Limb (tissue), 2 donors: ENCODE measurements at regions not wholly inside any gene's neighbourhood (a gene's known extent, or its start where the extent isn't known, plus 50 kb on each side); places are given as distances from the start of the nearest gene placed in this dataset.

Experiments
- DNase-seq, 2 donors: peaks; one replicate each; pipeline ENCODE4 v3.0.0-alpha.2; 2016; ENCODE audit errors: extremely low spot score in 2 of 2

DNA sequence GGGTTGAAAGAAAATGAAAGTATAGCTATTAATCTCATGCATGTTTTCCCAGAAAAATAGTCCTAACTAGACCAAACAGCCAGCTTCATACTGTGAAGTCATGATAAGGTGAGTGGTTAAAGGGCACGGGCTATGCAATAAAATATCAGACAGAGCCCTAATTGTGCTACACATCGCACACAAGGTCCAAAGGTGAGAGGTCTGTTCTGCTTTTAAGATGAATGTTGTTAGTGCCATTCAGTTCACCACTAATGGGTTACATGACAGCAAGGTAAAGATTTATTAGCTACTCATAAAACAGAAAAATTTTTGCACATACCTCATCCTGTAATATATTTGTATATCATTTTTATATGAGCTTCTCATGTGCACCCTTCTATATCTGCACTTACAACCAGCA lies 105.0 kb upstream of the STK17B start:
- DNase-seq: no peak

DNA sequence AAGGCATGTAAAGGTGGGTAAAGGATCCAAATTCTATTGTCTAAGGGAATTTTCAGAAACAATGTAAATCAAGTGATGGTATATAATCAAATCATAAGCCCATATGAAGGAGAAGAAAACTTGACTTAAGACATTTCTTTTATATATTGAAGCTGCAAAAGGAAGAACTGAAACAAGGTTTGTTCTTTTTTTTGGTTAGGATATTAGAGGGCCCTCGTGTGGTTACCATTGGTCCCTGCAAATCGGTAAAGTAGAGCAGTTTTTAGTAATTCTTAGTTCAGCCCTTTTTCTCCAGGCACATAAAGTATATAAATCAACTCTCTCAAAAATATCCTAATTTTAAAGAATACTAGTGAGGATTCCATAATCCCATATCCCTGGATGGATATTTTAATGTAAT lies 105.6 kb upstream of the STK17B start:
- no peak for DNase-seq

DNA sequence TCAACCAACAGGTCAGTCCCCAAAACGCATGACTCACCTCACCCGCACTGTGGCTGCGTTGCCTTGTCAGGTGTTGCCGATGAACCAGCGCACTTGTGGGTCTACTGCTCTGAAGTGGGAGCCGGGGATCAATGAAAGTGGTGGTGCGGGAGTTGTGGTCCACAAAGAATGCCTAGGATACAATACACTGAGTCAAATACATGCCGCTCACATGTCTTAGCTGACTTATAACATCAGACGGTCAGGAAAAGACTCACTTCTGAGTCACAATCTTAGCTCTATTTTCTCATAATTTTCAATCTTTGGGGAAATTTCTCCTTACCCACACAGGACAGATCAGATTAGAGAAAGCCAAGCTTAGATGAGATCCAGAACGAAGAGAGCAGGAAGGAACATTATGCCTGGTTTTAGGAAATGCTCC lies 107.1 kb upstream of the STK17B start:
- no peak for DNase-seq

DNA sequence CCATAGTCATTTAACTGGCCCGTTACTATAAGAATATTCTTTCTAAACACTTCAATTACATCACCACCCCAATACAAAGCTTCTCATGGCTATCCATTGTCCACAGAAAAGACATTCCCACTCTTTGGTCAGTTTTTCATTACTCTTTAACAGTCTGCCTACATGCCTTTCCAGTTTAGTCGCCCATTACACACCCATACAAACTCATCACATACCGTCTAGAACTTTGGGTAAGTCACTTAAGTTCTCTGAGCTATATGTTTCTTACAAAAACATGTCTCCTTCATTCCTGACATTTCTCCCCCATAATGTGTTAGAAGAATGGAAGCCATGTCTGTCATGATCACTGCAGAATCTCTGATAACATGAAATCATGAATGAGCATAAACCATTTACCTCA lies 108.2 kb upstream of the STK17B start:
- no peak for DNase-seq

DNA sequence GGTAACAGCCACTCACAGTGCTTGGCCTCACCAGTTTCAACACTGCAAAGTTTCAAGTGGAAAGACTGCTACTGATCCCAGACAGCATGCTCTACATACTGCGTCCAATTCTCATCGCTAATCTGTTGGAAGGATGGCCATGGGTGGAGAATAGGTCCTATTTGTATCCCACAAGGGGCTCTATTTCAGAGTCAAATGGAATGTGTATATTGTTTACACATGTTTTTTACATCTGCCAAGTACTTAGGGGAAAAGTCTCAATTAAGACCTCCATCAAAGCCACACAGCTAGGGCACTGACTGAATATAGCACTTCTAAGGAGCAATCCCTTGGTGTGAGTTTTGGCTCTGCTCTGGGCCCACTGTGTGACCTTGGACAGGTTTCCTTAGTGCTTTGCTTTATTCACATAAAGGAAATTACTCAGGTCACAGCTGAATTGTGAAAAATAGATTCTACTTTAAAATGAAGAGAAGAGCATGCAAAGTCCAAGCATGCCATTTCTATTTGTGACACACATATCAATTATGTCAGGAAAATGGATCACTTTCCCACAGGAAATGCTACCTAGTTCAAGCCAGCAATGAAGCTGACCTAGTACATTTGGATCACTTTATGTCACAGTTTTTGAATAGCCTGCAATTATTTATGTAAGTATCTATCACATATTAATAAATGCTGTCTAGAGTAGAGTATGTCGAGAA lies 112.9 kb upstream of the STK17B start:
- peak; percentile 30 to 55 for DNase-seq

DNA sequence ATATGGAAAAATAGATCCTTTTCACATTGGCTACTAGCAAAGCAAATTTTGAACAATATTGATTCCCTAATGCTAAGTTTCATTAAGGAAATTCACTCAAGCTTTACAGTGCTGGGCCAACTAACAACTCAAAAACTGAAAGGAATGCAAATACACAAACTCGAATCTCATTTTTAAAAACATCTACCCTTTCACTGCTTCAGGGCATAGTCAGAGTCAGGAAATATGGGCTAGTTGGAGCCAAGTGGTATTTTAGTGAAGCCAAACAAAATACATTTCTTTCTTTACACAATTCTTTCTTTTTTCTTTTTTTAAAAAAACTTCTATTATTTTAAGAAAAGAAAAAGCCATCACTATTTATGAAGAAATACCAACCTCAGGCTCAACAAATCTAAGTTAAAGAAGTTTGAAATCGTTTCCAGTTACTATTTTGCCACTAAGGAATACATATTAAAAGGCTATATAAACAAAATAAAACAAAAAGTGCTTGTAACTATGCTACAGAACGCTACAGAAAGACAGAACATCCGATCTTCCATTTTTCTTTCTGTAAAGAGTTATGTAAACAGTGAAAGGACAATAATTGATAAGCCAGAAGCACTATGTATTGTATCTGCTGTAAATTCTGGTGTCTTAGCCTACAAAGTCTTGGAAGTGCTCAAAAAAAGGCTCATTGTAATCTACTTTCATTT lies 113.6 kb upstream of the STK17B start:
- DNase-seq: peak in 1 of 2 donors; percentile 40

DNA sequence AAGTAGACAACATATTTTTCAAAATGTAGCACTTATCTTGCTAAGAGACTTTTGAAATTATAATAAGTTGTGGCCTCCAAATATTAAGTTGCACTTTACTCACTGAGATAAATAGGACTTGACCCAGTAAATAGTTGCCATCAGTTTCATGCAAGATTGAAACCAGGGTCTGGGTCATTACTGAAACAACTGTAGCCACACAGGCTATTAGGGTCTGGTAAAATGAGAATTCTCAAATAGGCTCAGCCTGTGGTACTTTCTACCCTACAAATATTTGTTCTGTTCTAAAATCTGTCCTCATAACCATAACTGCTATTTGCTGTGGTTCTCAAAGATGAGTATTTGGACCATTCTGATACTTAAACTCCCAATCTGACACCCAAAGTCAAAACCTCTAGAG lies 115.4 kb upstream of the STK17B start:
- no peak for DNase-seq

DNA sequence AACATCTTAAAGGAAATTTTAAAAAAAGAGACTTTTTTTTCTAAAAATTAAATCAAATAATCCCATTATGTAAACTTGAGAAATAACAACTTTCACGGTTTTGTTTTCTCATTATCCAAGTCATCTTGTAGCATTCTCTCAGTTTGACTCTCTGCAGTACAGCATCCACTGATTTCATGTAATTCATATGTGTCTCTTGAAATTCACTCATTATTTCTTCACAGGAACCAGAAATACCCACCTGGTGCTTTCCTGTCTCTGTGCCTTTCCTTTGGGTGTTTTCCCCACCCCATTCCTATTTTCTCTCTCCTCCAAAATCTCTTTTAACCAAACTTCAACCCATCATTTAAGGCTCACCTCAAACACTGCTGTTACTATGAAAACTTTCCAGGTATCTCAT lies 116.1 kb upstream of the STK17B start:
- DNase-seq: no peak

DNA sequence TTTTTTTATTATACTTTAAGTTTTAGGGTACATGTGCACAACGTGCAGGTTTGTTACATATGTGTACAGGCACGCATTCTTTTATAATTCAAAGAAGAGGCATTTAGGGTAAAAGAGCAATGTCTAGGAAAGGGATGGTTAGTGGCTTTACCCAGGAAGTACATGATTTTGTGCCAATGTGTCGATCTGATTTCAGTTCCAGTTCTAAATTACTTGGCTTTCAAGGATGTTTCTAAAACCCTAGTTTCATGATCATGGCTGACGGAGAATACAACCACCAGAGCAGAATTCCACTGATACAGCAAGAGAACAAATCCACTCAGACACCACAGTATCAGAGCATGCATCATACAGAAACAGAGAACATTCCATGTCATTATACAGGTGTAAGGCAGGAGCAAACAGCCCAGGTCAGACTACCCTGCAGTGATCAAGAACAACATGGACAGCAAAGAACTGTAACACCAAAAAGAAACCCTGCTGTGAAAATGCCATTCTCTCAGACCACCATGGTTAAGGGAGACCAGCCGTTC lies 116.7 kb upstream of the STK17B start:
- DNase-seq: no peak

DNA sequence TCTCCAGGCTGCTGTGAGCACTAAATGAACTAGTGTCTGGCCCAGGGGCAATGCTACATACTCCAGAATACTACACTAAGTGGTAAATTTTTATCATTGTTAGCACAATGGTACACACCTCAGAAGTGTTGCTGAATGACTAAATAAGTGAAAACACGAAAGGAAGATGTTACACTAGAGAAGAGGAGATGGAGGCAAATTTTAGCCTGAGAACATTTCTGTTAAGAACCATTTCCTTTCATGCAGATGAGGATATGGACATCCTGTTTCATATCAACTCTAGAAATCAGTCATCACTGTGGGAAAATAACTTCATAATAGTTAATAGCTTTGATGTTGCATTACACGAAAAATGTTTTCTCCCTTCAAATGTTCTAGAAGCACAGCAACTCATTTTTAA lies 117.6 kb upstream of the STK17B start:
- no peak for DNase-seq

DNA sequence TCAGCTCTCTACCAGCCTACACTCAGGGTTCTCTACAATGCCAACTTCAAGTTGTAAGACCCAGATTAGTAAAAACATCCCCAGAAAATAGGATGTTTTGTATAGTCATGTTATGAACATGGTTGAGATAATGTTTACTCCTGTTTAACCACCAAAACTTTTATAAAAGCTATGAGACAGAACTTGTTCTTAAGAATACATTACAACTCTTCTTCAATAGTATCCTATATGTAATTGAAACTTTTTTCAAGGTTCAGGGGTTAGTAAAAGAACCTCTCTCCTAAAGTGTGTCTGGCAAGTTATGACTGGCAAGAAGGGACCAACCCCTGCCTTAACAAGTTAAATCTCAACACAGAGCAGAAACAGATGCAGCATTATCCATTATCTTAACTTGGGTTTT lies 118.8 kb upstream of the STK17B start:
- DNase-seq: no peak

DNA sequence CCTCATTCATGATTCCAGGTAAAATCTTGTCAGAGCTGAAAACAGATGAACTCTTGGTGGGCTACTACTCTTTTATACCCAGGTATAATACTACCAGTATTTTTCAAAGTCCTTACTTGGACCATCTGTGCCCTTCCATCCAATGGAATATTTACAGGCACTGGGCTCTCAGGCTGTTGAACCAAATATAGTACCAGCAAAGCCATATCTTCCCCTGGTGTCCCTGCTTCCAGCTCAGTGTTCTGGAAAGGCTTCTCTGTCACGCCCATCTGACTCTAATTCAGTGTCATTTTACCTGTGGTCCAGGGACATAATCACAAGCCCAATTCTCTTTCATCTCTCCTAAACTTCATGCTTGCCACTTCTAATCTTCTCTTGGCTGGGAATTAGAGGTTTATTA lies 119.2 kb upstream of the STK17B start:
- DNase-seq: no peak

DNA sequence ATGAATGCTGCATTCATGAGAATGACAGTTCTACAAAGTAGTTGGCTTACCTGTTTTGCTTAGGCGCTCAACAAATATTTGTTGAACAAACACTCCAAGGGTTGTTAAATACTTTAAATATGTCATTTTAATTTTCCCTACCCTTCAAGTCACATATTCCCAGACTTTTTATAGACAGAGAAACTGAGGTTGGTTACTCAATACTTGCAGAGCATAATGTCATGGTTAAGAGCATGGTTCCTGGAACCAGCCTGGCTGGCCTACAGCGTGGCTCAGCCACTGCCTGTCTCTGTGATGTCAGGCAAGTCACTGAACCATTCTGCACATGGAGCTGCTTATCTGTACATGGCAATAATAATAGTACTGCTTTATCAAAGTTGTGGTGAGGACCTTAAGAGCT lies 120.0 kb upstream of the STK17B start:
- DNase-seq: no peak

DNA sequence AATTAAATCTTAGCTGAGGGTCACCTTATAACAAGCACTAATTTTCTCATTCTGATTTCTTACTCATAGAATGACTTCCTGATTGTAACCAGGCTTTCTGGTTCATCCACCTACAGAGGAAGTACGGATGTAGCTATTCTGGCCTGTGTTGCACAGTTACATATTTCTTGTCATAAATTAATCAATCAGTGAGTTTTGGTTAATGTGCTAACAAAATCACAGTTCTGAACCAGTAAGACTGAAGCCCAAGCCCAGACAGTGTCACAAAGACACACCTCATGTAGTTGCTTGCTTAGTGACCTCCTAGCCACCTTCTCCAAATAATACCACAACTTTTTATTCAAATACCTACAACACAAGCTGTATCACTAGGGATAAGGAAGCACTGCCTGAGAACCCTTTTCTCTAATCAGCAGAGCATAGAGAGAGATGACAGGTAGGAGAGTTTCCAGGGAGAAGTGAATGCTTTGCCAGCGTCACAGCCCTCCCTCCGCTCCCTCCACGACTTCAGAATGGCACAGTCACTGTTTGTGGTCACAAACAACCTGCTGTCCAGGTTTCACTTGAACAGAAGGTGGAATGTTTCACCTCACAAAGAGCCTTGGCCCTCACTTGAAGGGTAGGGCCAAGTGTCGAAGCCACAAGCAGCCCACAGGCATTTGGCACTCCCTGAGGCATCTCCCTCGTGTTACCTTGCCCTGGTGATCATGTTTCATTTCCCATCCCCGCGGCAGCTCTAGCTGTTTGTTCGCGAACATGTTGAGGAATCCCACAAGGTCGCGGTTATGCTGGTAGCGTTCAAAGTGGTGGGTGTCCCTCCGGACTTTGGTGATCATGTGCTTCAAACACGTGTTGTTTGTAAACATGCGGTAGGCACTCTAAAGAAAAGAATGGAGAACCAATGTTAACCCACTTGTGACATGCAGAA lies 120.8 kb upstream of the STK17B start:
- DNase-seq: peak in 1 of 2 donors; percentile 28

DNA sequence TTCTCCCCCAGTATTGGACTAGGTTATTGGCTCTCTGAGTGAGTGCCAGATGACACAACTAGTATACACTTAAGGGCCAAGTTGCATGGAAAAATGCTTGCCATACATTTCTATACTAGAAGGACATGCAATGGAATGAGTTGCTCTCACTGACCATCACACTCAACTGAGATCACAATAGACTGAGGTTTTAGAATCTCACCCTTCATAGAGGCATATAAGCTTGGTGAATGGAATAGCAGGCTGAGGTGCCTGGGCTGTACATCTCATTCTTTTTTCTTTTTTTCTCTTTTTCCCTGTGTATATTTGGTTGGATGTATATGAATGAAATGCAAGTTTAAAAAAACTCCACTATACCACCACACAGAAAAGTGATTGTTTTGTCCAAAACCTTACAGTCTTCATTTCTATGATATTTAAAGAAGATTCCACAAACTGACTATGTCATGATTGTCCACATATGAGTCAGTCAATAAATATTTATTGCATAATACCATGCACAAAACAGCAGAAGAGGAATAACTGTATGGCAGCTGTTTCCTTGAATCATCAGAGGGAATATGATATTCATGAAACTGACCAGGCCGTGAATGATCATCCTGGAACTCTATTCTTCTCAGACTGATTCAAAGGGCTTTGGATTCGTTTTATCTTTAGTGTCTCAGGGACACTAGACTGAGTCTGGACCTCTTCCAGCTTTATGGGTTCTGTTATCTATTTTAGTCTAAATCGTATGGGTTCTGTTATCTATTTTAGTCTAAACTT lies 122.6 kb upstream of the STK17B start:
- no peak for DNase-seq

DNA sequence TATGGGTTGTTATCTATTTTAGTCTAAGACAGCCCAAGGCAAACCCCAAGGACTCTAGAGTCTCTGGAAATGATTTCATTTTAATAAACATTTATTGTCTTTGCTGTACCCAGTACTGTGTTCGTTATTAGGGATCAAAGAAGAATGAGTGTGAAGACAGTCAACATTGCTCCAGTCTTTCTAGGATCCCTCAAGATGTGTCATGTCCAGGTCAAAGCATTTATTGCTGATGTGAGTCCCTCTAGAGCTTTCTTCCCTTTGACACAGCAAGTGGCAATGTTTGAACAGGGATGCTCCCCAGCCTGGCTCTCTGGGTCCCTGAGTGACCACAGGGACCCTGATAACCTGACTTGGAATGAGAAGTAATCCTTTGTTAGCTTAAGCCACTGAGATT lies 123.1 kb upstream of the STK17B start:
- no peak for DNase-seq

DNA sequence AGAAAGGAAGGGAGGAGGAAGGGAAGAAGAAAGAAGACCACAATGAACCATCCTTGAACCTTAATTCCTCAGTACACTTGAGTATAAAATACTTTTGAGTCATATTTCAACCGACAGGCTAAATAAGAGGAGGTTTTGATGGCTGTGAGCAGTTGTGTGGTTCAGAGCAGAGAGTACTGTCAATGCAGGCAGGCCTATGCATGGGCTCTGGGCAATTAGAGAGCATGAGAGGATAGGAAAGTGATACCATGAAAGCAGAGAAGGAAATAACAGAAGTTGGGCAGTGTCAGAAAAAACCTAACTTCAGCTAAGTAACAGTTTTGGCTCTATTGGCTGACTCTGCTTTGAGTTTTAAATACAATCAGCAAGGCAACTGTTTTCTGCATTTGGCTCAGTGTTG lies 123.6 kb upstream of the STK17B start:
- DNase-seq: no peak

DNA sequence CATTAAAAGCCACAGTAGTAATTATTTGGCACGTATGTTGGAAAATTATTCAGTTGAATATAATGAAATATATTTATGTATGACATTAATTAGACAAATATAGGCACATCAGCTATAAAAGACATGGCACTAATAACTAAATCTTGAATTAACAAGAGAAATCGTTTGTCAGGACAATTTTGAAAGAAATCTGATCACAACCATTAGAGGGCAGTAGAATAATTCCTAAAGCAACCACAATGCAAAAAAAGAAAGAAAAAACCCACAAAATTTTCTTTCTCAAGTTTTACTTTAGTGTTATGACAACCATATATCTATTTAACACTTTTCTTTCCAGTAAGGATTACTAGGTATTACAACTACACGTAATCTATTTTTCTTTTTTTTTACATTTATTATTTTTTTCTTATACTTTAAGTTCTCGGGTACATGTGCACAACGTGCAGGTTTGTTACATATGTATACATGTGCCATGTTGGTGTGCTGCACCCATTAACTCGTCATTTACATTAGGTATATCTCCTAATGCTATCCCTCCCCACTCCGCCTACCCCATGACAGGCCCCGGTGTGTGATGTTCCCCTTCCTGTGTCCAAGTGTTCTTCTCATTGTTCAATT lies 126.8 kb upstream of the STK17B start:
- DNase-seq: peak in 1 of 2 donors; percentile 63

DNA sequence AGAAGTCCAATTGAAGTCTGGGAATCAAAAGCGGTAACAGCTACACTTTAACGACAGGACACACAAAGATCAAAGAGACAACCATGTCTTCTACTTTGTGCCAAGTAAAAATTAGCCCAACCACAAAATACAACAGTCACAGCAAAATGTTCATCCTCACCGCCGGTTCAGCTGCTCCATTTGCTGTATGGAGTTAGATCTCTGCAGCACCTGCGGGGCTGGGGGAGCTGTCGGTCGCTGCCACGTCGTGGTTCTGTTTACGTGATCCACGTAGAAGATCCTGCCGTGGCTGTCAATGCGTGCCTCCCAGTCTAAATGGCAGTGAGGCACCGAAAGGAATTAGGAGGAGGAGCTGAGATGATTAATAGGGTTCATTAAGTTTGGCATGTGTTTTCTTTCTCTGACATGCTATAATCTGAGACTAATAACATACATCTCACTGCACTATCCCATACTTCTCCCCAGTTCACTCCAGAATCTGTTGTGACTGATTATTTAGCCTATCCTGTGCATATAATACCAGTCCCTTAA lies 136.5 kb upstream of the STK17B start:
- no peak for DNase-seq

DNA sequence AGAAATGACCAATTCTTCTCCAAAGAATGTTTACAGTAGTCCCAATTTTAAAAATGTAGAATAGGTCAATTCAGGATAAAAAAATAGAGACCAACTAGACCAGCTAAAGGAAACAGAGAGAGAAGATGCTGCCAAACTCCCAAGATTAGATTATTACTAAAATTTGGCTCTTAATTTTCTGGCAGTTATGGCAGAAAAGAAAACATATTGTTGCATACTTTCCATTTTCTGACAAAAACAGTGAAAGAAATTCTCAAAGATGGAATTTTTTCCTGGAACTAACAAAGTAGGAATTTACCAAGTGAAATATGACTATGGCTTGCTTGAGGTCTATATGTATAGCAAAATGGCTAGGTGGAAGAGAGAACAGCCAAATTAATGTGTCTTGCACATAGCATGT lies 138.3 kb upstream of the STK17B start:
- no peak for DNase-seq

DNA sequence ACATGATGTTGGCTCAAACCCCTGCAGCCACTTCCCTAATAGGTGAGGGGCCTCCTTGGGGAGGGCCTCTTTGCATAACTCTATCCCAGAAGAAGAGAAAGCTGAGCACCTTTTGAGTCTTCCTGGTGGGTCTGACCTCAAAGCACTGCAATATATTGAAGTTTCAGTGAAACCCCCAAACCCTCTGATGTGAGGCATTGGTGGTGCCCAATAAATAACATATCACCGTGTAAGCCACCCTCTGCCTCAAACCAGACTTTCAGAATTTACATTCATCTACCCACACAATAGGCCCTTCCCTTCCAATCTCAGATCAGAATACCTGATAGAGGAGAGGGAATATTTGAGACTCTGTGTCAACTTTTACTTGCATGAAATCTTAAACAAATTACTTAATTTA lies 142.8 kb upstream of the STK17B start:
- DNase-seq: no peak
